Esophagus muscularis mucosa (tissue), 4 donors: ENCODE measurements at regions not wholly inside any gene's neighbourhood (a gene's known extent, or its start where the extent isn't known, plus 50 kb on each side); places are given as distances from the start of the nearest gene placed in this dataset.

Source experiments
- CTCF ChIP-seq, 3 experiments: fragments of 200-600 bp in 2 of 3; fragments of 450-650 bp in 1 of 3; sonication (generic) in 2 of 3; IDR thresholded peaks; one replicate each; pipeline ENCODE4 v1.5.1; 2017 to 2019; ENCODE audit warnings: antibody characterized with exemption in 3 of 3, mild to moderate bottlenecking in 2 of 3, moderate library complexity in 1 of 3
- EP300 ChIP-seq: sonication (generic); formaldehyde crosslinking; IDR thresholded peaks from one replicate; pipeline ENCODE4 v1.6.1; 2017; ENCODE audit warnings: antibody characterized with exemption
- POLR2A ChIP-seq: fragments of 450-650 bp; IDR thresholded peaks from one replicate; pipeline ENCODE4 v1.6.1; 2017; ENCODE audit warnings: antibody characterized with exemption, moderate library complexity, mild to moderate bottlenecking, low read depth
- POLR2AphosphoS5 ChIP-seq, 2 donors: sonication (generic); formaldehyde crosslinking; IDR thresholded peaks; one replicate each; pipeline ENCODE4 v1.6.1; 2017; ENCODE audit warnings: antibody characterized with exemption in 2 of 2

- TF ChIP-seq EP300 (no peak), CTCF (IDR thresholded peaks at IDR 0.05) (no peak), POLR2A (no peak), POLR2AphosphoS5 (IDR thresholded peaks at IDR 0.05) (no peak)
Measured at GRCh38 chr3:84023842-84024241, 934.9 kb upstream of the CADM2 start.
